NAMALWA (cell line): ENCODE measurements at regions not wholly inside any gene's neighbourhood (a gene's known extent, or its start where the extent isn't known, plus 50 kb on each side); places are given as distances from the start of the nearest gene placed in this dataset.
"Not testable (repeated sequence)": the region's sequence is repeated elsewhere in the genome, so short reads cannot be mapped to it uniquely, and the experiment has no call there.

Experiments
- DNase-seq: peaks from one replicate; pipeline ENCODE4 v3.0.0-alpha.2; 2015; ENCODE audit warnings: low spot score

- no peak for DNase-seq
These were observed 785.5 kb upstream of the EDIL3 start for GRCh38 chr5:85170183-85170582.

- no peak for DNase-seq
These were observed 788.8 kb upstream of the EDIL3 start for GRCh38 chr5:85173469-85173868.

GRCh38 chr5:85182344-85182743, 797.7 kb upstream of the EDIL3 start:
- DNase-seq = no peak

- no peak for DNase-seq
These were observed 819.6 kb upstream of the EDIL3 start for GRCh38 chr5:85204289-85204688.

- DNase-seq = no peak
These were observed 820.8 kb upstream of the EDIL3 start for GRCh38 chr5:85205430-85205829.

- DNase-seq = no peak
These were observed 840.7 kb upstream of the EDIL3 start for GRCh38 chr5:85225388-85225787.

GRCh38 chr5:85249204-85249603, 864.5 kb upstream of the EDIL3 start:
- DNase-seq = no peak

- no peak for DNase-seq
These were observed 878.4 kb upstream of the EDIL3 start for GRCh38 chr5:85263125-85263524.

- DNase-seq = no peak
These were observed 882.0 kb upstream of the EDIL3 start for GRCh38 chr5:85266692-85267091.

GRCh38 chr5:85268194-85268593, 883.5 kb upstream of the EDIL3 start:
- DNase-seq = no peak

GRCh38 chr5:85278193-85278592, 893.5 kb upstream of the EDIL3 start:
- no peak for DNase-seq

GRCh38 chr5:85288914-85289313, 904.2 kb upstream of the EDIL3 start:
- no peak for DNase-seq

- DNase-seq = no peak
These were observed 908.6 kb upstream of the EDIL3 start for GRCh38 chr5:85293145-85293785.

GRCh38 chr5:85304524-85304923, 919.8 kb upstream of the EDIL3 start:
- DNase-seq = no peak

- DNase-seq = no peak
These were observed 921.1 kb upstream of the EDIL3 start for GRCh38 chr5:85305766-85306165.

- no peak for DNase-seq
These were observed 926.9 kb upstream of the EDIL3 start for GRCh38 chr5:85311536-85311935.

GRCh38 chr5:85320495-85320894, 935.8 kb upstream of the EDIL3 start:
- no peak for DNase-seq

GRCh38 chr5:85333276-85333675, 948.6 kb upstream of the EDIL3 start:
- DNase-seq = no peak

GRCh38 chr5:85337435-85337834, 952.8 kb upstream of the EDIL3 start:
- no peak for DNase-seq

GRCh38 chr5:85340790-85341189, 956.1 kb upstream of the EDIL3 start:
- DNase-seq = no peak

- no peak for DNase-seq
These were observed 961.1 kb upstream of the EDIL3 start for GRCh38 chr5:85345818-85346217.

- no peak for DNase-seq
These were observed 972.6 kb upstream of the EDIL3 start for GRCh38 chr5:85357309-85357708.

- DNase-seq = no peak
These were observed 990.8 kb upstream of the EDIL3 start for GRCh38 chr5:85375525-85375924.

GRCh38 chr5:85388770-85389169, 1004.1 kb upstream of the EDIL3 start:
- DNase-seq = no peak

GRCh38 chr5:85392309-85392708, 1007.6 kb upstream of the EDIL3 start:
- not testable (repeated sequence) for DNase-seq
